Smooth muscle cell (in vitro differentiated cells): ENCODE measurements at regions not wholly inside any gene's neighbourhood (a gene's known extent, or its start where the extent isn't known, plus 50 kb on each side); places are given as distances from the start of the nearest gene placed in this dataset.

Experiments used
- DNase-seq: peaks from one replicate; lab custom pipeline; 2025; ENCODE audit not compliant: unreplicated experiment; lab: John Stamatoyannopoulos, UW
- H2AFZ ChIP-seq: fragments of 200-600 bp; sonication (generic); 2 replicates; pipeline ENCODE4 v1.6.0; 2016; ENCODE audit warnings: antibody characterized with exemption, low read depth, mild to moderate bottlenecking
- H3F3A ChIP-seq: fragments of 200-600 bp; sonication (generic); 2 replicates; pipeline ENCODE4 v1.6.0; 2017; ENCODE audit warnings: antibody characterized with exemption, low read depth
- H3K27ac ChIP-seq: fragments of 200-600 bp; sonication (generic); 2 replicates; pipeline ENCODE4 v1.5.1; 2016; ENCODE audit warnings: low read depth, mild to moderate bottlenecking
- H3K27me3 ChIP-seq: fragments of 200-600 bp; sonication (generic); 2 replicates; pipeline ENCODE4 v1.6.1; 2016; ENCODE audit warnings: low read depth, mild to moderate bottlenecking
- H3K36me3 ChIP-seq: fragments of 200-600 bp; sonication (generic); 2 replicates; pipeline ENCODE4 v1.5.1; 2016; ENCODE audit warnings: low read depth
- H3K4me1 ChIP-seq: fragments of 200-600 bp; sonication (generic); 2 replicates; pipeline ENCODE4 v1.5.1; 2016; ENCODE audit warnings: low read depth
- H3K4me2 ChIP-seq: fragments of 200-600 bp; sonication (generic); 2 replicates; pipeline ENCODE4 v1.6.0; 2016; ENCODE audit warnings: mild to moderate bottlenecking
- H3K4me3 ChIP-seq: fragments of 200-600 bp; sonication (generic); 2 replicates; pipeline ENCODE4 v1.5.1; 2016; ENCODE audit warnings: mild to moderate bottlenecking
- H3K79me2 ChIP-seq: fragments of 200-600 bp; sonication (generic); 2 replicates; pipeline ENCODE4 v1.6.0; 2016; ENCODE audit warnings: low read depth, mild to moderate bottlenecking
- H3K9ac ChIP-seq: fragments of 200-600 bp; sonication (generic); 2 replicates; pipeline ENCODE4 v1.6.0; 2016; ENCODE audit warnings: low read depth
- H3K9me3 ChIP-seq: fragments of 200-600 bp; sonication (generic); replicated peaks from 2 replicates; pipeline ENCODE4 v1.5.1; 2016; ENCODE audit warnings: low read depth
- H4K20me1 ChIP-seq: fragments of 200-600 bp; sonication (generic); 2 replicates; pipeline ENCODE4 v1.6.0; 2016; ENCODE audit warnings: low read depth
- CTCF ChIP-seq: fragments of 200-600 bp; sonication (generic); IDR thresholded peaks from 2 replicates; pipeline ENCODE4 v1.5.1; 2017; ENCODE audit warnings: borderline replicate concordance, mild to moderate bottlenecking, antibody characterized with exemption; ENCODE audit not compliant: insufficient read depth, poor library complexity, severe bottlenecking
- WGBS: methylation state at CpG from one replicate; pipeline ENCODE4 v1.1.7; 2016; ENCODE audit warnings: low lambda C conversion rate; 5-methylcytosine and 5-hydroxymethylcytosine counted together

- Histone ChIP-seq H3K4me1 (no peaks in the 10 kb centered on the region), H3K9me3 (no peaks in the 10 kb centered on the region), H3K27ac (peak overlapping the region; percentile 39), H3K79me2 (no peaks in the 10 kb centered on the region), H4K20me1 (no peaks in the 10 kb centered on the region), H3F3A (no peaks in the 10 kb centered on the region), H2AFZ (peak overlapping the region; percentile 18), H3K4me3 (no peak overlapping the region), H3K4me2 (no peak overlapping the region), H3K9ac (no peak overlapping the region), H3K27me3 (no peaks in the 10 kb centered on the region), H3K36me3 (no peaks in the 10 kb centered on the region)
- 61% methylated on average over 2 of the region's 2 CpGs for WGBS
- no peak for DNase-seq
- no peak for TF ChIP-seq CTCF
Observed at GRCh38 chr13:79709471-79709870, 228.5 kb downstream of the NDFIP2 start.

- no peak overlapping the region for H3K4me3 ChIP-seq
- 97% methylated on average over 1 of the region's 1 CpG for WGBS
- no peak for TF ChIP-seq CTCF
Observed at GRCh38 chr13:79703772-79704171, 222.8 kb downstream of the NDFIP2 start.

GRCh38 chr13:79695754-79696153 is 214.8 kb downstream of the NDFIP2 start:
- H3K4me2 ChIP-seq: no peak overlapping the region
- 67% methylated on average over 2 of the region's 2 CpGs for WGBS
- no peak for DNase-seq

More at GRCh38 chr13:79703772-79704171, 222.8 kb downstream of the NDFIP2 start:
- Histone ChIP-seq H4K20me1 (no peaks in the 10 kb centered on the region), H3F3A (no peaks in the 10 kb centered on the region), H3K27me3 (no peaks in the 10 kb centered on the region), H3K36me3 (no peaks in the 10 kb centered on the region), H2AFZ (no peak overlapping the region), H3K4me2 (no peak overlapping the region), H3K9me3 (no peaks in the 10 kb centered on the region), H3K27ac (no peak overlapping the region), H3K9ac (no peak overlapping the region), H3K79me2 (no peaks in the 10 kb centered on the region), H3K4me1 (no peaks in the 10 kb centered on the region)
- DNase-seq: no peak

More at GRCh38 chr13:79695754-79696153, 214.8 kb downstream of the NDFIP2 start:
- Histone ChIP-seq H3K79me2 (no peaks in the 10 kb centered on the region), H2AFZ (no peak overlapping the region), H3K9me3 (no peaks in the 10 kb centered on the region), H3K27me3 (no peaks in the 10 kb centered on the region), H3K4me3 (no peak overlapping the region), H3K27ac (no peak overlapping the region), H3K36me3 (no peaks in the 10 kb centered on the region), H3F3A (no peaks in the 10 kb centered on the region), H3K9ac (no peak overlapping the region), H4K20me1 (no peaks in the 10 kb centered on the region), H3K4me1 (no peaks in the 10 kb centered on the region)
- no peak for TF ChIP-seq CTCF
